ENCODE measurements at regions not wholly inside any gene's neighbourhood (a gene's known extent, or its start where the extent isn't known, plus 50 kb on each side); places are given as distances from the start of the nearest gene placed in this dataset.

DNA sequence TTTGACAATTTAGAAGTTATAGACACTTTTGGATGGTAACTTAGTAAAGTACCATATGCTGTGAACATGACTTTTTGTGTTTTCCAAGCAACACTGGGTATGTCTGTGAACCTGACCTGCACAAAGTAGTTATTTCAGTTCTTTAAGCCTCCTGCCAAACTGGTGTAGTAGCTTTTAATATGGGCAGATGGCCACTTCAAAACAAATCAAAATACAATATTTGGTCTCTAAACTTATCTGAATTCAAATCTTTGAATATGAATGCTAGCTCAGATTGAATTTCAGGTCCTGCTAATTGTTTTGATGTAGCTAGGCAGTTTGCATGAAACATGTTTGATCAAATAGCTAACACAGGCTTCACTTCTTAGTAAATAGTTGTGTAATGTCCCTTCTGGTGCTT lies 1176.7 kb upstream of the CDH9 start:
- DNase-seq = no peak

DNA sequence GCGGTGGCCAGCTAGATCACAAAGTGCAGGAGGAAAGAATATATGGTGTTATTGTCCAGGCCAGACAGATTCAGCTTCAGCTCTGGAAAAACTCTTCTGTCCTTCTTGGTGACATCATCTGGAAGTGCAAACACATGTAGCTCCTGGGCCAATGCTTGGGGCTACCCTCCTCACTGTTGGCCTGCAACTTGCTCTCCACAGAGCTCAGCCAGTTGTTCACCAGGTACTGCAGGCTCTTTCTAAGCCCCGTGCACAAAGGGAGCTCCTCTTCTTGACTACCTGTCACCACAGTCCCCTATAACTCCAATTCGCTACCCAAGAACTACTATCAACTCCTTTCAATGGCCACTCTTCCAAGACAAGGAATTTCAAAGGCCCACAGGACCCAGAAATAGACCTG lies 1175.9 kb upstream of the CDH9 start:
- DNase-seq = no peak

DNA sequence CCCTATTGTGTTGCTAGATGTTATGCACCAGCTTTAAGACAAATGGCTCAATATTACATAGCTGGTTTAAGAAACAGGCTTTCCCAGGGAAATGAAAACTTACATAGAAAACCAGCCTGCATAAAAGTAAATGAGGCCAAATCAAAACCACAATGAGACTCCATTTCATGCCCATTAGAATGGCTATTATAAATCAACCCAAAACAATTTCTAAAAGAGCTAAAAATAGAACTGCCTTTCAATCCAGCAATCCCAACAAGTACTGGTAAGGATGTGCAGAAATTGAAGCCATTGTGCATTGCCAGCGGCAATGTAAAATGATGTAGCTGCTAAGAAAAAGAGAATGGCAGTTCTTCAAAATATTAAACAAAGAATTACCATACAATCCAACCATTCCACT lies 1170.0 kb upstream of the CDH9 start:
- DNase-seq = no peak

DNA sequence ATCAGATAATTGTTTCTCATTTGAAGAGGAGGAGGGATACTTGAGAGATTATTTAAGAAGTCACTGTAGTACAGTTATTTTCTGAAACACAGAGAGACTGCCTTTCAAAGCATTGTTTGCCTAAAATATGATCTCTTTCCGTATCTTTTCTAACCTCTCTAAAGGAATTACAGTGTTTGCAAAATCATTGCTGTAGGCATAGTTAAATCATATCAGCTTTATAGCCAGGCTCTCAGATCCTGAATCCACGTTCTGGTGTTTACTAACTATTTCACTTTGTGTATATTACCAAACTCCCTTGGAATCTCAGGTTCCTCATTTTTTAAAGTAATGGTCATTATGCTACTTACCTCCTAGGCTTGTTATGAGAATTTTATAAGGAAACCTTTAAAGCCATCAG lies 1151.6 kb upstream of the CDH9 start:
- no peak for DNase-seq

DNA sequence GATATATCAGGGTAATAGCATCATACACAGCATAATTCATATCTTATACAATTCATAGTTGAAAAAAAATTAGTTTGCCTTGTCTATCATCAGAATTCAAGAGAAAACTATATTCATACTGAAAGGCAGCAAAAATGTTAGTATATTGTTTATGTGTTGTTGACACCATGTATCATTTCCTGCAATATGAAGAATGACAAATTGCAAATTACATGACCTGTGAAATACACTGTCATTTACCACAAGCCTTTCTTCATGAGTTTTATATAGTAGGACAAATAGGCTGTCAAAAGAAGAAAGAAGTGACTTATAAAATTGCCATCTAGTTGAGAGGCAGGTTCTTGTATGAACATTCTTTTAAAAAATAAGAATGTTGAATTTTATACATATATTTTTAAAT lies 1136.3 kb upstream of the CDH9 start:
- no peak for DNase-seq

DNA sequence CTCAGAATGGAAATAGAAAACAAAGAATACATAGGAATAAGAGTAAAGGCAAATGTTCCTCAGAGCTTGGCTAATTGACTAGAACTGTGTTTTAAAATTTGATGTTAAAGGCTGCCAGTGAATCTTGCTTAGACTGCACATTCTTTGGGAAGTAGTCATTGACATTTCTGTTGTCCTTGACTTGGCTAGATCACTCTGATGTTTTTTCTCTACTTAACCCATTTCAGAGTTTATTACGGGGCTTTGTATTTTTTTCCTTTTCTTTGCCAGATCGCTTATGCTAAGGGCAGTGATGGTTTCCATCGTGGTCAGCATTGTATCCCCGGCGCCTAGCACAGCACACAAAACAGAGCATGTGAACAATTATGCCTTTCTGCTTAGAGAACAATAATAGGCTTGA lies 1126.7 kb upstream of the CDH9 start:
- no peak for DNase-seq

DNA sequence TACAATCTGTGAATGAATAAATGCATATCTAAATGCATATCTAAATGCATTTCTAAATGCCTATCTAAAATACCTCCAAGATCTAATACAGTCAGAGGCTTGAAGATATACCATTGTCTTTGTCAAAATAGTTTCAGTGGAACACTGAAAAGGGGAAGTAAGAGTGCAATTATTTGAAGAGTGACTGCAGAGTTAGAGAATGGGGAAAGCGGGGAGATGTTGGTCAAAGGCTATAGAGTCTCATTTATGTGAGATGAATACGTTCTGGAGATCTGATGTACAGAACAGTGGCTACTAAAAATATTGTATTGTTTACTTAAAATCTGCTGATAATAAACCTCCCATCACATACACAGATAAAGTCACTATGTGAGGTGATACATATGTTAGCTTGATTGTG lies 1126.2 kb upstream of the CDH9 start:
- no peak for DNase-seq

DNA sequence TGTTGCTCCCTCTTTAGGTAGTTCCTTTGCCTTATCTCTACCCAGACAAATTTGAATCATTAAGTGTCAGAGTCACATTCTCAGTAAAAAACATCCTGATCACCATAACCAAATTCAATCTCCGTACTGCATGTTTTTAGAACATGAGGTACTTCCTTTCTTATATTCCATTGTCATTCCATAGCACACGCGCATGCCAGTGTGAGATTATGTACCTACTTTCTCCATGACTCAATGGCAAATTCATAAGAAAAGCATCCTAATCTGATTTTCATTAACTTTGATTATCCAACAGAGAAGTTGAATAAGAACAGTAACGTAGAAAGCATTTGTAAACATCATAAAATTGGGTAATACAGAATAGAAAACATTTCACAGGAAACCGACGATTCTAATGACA lies 1118.6 kb upstream of the CDH9 start:
- no peak for DNase-seq

DNA sequence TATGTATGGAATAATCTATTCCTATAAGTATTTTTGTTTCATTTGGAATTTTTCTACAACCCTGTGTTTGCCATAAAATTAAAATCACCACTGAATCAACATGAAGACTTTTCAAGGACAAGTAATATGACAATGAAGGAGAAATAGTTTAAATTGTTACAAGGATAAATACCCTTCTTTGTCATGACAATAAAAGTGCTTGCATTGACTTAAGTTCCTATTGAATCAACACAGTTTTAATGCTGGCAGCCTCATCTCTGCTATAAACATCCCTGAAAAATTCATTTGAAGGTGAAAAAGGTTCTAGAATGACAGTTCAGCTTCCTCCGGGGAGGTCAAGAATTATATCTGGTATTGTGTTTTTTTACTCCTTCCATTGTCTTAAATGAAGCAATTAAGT lies 1105.1 kb upstream of the CDH9 start:
- no peak for DNase-seq

DNA sequence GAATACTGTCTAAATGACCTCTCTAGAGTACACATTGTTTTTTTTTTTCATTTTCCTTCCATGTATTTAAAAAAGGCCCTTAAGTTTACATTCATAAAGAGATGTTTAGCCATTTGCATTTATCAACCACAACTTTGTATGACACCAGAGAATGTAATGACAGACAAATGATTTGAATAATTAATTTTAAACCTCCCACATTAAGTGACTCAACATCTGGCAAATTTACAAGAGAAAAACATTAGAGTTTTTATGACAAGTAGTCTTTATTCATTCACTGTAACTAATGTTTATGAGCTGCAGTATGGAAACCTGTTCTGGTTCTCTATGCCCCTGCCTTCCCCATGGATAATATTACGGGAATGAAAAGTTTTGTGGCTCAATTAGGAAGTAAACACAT lies 1093.8 kb upstream of the CDH9 start:
- no peak for DNase-seq

DNA sequence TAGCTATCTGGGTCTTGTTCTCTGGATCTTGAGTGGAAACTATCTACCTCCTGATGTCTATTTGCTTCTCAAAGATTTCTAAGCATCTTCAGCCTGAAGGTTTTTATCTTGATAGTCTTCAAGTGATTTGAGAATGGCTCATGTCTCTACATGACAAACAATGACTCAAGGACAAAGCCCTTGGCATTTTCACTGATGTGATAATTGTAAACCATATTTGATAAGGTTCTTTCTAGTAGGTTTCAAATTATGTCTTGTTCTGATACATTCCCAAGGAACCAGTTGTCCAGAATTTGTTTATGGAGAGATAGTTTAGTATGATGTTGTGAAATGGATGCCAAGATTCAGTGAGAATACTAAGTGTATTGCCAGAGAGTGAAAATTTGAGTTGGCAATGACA lies 1079.3 kb upstream of the CDH9 start:
- no peak for DNase-seq

DNA sequence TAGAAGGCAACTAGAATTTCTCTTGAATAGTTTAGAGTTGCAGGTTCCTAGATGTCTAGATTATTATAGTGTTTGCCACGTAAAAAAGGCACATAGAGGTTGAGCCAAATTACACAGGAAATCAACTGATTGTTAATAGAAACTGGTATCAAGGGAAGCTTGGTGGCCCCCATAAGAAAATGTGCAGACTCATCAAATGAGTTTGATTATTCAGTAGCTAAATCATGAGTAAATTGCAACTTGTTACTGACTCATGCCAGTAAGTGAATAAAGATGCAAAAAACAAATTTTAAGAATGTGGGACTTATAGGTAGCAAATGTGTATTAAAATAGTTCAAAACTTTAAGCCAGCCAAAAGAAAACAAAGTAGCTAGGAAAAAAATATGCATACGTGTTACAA lies 1078.9 kb upstream of the CDH9 start:
- DNase-seq = no peak

DNA sequence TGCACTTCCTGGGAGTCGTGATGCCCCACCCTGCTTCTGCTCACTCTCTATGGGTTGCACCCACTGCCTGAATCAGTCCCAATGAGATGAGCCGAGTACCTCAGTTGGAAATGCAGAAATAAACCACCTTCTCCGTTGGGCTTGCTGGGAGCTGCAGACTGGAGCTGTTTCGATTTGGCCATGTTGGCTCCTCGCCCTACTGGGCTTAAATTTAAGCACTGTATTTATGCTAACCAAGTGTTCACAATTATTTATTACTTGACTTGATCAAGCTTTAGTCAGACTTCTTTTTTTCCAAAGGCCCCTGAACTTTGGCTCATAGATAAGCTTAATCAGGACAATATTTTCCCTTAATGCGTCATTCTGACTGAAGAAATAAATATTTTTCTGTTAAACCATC lies 1072.4 kb upstream of the CDH9 start:
- no peak for DNase-seq

DNA sequence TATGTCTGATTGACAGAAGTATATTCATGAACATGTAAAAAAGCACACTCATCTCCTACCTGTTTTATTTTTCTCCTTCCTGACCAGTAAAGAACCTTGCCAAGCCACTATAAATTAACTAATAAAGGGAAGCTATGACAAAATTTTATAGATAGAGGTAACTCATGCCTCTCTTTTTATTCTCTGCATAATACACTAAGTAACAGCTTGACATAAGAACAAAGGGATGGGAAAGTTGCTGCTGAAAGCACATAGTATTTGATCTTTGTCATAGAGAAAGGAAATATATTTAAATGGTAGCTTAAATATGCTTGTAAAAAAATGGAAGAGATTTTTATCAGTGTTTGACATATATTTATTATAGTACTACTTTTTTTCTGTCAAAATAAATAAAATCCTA lies 1065.7 kb upstream of the CDH9 start:
- no peak for DNase-seq

DNA sequence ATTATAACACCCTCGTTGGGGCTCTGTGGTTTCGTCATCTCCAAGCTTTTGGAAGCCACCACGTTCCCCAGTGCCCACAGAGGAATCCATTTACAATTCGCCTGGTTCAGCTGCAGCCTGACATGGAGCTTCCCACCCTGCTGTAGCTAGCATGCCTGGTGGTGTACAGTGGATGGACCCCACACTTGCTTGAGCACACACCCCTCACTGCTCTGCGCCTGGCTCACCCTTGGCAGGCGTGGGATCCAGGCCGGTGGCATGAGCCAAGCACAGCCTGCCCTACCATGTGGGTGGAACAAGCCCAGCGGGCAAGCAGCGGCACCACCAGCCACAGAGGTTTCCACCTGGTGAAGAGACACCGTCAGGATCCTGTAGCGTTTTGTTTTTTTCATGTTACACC lies 1045.7 kb upstream of the CDH9 start:
- DNase-seq = no peak

DNA sequence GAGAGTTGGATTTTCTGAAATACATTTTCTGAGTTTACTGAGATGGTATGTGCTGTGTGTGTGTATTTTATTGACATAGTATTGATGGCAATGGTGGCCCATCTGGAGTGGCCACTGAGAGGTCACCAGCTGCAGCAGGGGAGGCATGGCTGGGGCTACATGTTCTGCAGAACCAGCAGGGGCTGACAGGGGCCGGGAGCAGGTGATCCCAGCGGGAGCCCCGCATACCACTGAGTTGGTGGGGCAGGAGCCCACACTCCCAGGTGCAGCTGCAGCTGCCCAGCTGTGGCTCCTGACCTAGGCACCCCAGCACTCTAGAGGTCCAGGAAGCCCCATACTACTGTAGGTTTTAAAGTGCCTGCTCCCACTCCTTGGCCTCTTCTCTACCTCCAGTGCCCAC lies 1044.2 kb upstream of the CDH9 start:
- no peak for DNase-seq

DNA sequence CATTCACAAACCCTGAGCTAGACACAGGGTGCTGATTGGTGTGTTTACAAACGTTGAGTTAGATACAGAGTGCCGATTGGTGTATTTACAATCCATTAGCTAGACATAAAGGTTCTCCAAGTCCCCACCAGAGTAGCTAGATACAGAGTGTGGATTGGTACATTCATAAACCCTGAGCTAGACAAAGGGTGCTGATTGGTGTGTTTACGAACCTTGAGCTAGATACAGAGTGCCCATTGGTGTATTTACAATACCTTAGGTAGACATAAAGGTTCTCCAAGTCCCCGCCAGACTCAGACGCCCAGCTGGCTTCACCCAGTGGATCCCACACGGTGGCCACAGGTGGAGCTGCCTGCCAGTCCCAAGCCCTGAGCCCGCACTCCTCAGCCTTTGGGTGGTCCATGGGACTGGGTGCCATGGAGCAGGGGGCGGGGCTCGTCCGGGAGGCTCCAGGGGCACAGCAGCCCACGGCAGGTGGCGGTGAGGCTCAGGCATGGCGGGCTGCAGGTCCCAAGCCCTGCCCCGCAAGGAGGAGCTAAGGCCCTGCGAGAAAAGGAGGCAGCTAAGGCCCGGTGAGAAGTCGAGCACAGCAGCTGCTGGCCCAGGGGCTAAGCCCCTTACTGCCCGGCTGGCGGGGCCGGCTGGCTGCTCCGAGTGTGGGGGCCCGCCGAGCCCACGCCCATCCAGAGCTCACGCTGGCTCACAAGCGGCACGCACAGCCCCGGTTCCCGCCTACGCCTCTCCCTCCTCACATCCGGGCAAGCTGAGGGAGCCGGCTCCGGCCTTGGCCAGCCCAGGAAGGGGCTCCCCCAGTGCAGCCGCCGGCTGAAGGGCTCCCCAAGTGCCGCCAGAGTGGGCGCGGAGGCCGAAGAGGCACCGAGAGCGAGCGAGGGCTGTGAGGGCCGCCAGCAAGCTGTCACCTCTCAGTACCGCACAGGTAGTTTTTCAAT lies 1039.2 kb upstream of the CDH9 start:
- no peak for DNase-seq

DNA sequence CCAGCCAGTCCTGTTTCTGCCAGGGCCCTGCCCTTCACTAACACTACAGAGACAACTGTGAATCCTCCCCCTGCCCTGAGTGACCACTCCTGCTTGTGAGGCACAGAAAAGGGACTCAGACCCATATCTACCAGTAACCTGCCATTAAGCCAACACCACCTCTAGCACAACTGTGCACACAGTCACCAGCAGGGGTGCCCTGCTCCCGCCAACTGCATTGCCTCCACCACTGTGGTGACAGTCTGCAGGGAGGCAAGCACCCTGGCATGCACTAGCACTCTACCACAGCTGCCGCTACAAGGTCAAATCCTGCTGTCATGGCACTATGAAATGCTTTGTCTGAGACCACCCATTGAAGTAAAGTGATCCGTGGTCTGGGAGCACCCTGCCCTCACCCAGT lies 1028.5 kb upstream of the CDH9 start:
- no peak for DNase-seq

DNA sequence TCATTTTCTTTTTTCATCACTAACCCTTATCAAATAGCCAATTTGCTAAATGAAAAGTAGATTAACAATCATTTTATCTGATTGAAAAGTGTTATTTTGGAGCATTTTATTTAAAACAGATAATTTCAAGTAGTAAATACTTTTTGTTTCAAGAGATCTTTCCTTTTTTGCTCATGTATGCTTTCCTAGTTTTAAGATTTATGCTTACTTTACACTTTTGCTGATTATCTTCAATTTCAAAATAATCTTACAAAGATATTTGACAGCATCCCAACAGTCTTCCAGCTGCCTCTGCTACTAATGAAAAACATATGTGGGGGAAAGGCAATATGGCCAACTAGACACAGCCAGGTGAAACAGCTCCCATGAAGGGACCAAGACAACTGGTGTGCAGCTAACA lies 1027.3 kb upstream of the CDH9 start:
- DNase-seq = no peak

DNA sequence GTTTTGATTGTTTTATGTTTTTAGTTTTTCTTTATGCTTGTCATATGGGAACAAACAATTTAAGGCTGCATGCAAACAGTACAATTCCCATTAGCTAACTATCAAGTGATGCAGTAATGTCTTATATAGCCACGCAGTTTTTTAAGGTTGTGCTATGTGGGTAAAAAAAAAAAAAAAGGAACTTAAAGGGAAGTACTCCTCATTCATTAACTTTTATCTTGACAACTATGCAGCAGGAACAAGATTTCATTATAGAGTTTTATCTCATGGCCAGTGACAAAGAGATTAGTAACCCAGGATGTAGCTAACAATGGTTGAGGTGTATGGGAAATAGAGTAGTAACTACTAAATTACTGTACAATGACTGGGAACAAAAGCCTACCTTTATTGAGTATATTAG lies 1008.2 kb upstream of the CDH9 start:
- no peak for DNase-seq

DNA sequence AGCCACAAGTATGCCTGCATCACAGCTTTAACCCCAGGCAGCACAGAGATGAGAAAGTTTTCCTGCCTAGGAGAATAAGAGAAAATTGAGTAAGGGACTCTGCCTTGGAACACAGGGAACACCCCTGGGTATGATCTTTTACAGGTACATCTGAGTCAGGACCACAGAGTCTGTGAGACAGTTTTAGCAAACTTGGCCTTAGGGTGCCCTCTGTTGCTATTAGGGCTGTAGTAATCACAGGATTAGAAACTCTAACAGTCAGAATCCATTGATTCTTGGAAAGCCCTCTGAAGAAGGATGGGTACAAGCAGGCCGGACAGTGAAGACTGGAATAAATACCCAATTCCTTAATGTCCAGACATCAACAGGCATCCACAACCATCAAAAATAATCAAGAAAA lies 989.5 kb upstream of the CDH9 start:
- no peak for DNase-seq

DNA sequence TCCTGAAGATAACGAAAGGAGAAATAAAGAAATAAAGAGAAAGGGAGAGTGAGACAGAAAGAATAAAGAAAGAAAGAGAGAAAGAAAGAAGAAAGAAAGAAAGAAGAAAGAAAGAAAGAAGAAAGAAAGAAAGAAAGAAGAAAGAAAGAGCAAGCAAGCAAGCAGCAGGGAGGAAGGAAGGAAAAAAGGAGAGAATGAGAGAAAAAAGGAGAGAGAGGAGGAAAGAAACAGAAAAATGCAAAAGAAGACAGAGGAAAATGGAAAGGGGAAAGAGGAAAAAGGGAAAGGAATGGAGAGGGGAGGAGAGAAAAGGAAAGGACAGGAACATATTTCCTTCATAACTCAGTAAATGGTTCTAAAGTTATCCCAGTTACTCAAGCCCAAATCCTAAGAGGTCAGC lies 978.8 kb upstream of the CDH9 start:
- no peak for DNase-seq

DNA sequence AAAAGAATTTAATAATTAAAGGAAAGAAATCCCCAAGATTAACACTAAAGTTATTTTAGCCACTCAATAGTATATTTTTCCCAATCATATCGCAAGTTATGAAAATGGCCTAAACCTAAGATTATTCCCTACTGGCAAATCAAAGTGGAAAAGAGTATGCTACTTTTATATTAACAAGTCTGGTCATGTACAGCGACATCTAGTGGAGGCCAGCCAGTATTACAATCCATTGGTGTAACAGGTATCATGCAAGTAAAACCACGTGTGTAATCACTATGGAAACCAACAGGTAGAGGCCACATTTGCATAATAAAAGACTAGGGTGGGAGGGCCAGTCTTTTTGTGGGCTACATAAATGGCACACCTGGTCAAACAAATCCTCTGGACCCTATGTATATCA lies 976.4 kb upstream of the CDH9 start:
- DNase-seq = no peak

DNA sequence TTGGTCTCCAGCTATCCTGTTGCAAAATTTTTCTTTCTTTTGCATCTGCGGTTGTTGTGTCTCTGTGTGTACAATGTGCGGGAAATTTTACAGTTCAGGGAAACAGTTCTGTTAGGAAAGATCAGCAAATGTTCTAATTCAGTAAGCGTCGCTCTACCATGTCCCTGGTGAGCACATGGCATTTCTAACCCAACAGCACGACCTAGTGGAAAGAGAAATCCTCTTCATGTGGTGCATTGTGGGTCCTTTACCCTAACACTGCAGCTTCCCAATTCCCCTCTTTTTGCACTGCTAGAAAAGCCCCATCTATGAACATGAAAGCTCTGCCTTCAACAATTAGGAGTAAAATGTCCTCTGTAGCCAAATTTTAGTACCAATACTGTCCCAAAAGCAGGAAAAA lies 974.2 kb upstream of the CDH9 start:
- no peak for DNase-seq

DNA sequence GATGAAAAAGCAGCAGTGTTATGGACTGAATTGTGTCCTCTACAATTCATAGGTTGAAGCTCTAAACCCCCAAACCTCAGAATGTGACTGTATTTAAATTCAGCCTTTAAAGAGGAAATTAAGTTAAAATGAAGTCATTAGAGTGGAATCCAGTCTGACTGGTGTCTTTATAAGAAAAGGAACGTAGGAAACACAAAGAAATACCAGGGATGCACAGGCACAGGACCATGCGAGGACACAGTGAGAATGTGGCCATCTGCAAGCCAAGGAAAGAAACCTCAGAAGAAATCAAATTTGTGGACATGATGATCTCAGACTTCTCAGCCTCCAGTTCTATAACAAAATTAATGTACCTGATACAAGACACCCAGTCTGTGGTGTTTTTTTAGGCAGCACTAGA lies 971.2 kb upstream of the CDH9 start:
- DNase-seq = no peak
